Gastroesophageal sphincter (tissue), 4 donors: ENCODE measurements at regions not wholly inside any gene's neighbourhood (a gene's known extent, or its start where the extent isn't known, plus 50 kb on each side); places are given as distances from the start of the nearest gene placed in this dataset.

ENCODE experiments used
- ATAC-seq: fragments of 150-250 bp; one replicate; pipeline ENCODE4 v1.9.1; 2016; ENCODE audit warnings: mild to moderate bottlenecking, moderate library complexity
- H3K27ac ChIP-seq, 4 donors: fragments of 200-600 bp; sonication (generic) in 3 of 4; 1 replicate in 3 of 4; 2 replicates in 1 of 4; pipeline ENCODE4 v1.5.1; 2016 to 2019
- H3K27me3 ChIP-seq: fragments of 200-600 bp; sonication (generic); one replicate; pipeline ENCODE4 v1.5.1; 2019
- H3K36me3 ChIP-seq, 2 donors: fragments of 200-600 bp; sonication (generic); one replicate each; pipeline ENCODE4 v1.5.1; 2019; ENCODE audit warnings: control low read depth in 1 of 2
- H3K4me1 ChIP-seq, 3 donors: fragments of 200-600 bp; sonication (generic); 1 replicate in 2 of 3; 2 replicates in 1 of 3; pipeline ENCODE4 v1.5.1; 2016 to 2019; ENCODE audit warnings: control low read depth in 2 of 3
- H3K4me3 ChIP-seq, 2 donors: fragments of 200-600 bp; sonication (generic); one replicate each; pipeline ENCODE4 v1.5.1; 2019; ENCODE audit warnings: mild to moderate bottlenecking in 1 of 2, moderate library complexity in 1 of 2
- H3K9me3 ChIP-seq, 3 donors: fragments of 200-600 bp; sonication (generic); one replicate each; pipeline ENCODE4 v1.5.1; 2017 to 2019; ENCODE audit warnings: control low read depth in 2 of 3
- CTCF ChIP-seq, 4 experiments: fragments of 200-600 bp in 2 of 4; fragments of 450-650 bp in 2 of 4; sonication (generic) in 1 of 4; IDR thresholded peaks; one replicate each; pipeline ENCODE4 v1.5.1; 2017 to 2019; ENCODE audit warnings: antibody characterized with exemption in 4 of 4, mild to moderate bottlenecking in 2 of 4, moderate library complexity in 2 of 4
- EP300 ChIP-seq: sonication (generic); formaldehyde crosslinking; IDR thresholded peaks from one replicate; pipeline ENCODE4 v1.6.1; 2017; ENCODE audit warnings: antibody characterized with exemption, mild to moderate bottlenecking
- POLR2A ChIP-seq, 2 donors: fragments of 450-650 bp; IDR thresholded peaks; one replicate each; pipeline ENCODE4 v1.6.1; 2017; ENCODE audit warnings: antibody characterized with exemption in 2 of 2, mild to moderate bottlenecking in 2 of 2, moderate library complexity in 1 of 2
- POLR2AphosphoS5 ChIP-seq: sonication (generic); formaldehyde crosslinking; IDR thresholded peaks from one replicate; pipeline ENCODE4 v1.6.1; 2017; ENCODE audit warnings: antibody characterized with exemption
- WGBS, 2 donors: methylation state at CpG; one replicate each; pipeline ENCODE4 v1.1.5; 2018; ENCODE audit warnings: low coverage in 1 of 2; 5-methylcytosine and 5-hydroxymethylcytosine counted together

GRCh38 chr6:51467231-51467952, 620.0 kb downstream of the PKHD1 start:
- Histone ChIP-seq H3K27ac (no peak overlapping the region), H3K4me1 (no peaks in the 10 kb centered on the region), H3K9me3 (no peaks in the 10 kb centered on the region), H3K4me3 (no peak overlapping the region), H3K36me3 (no peaks in the 10 kb centered on the region), H3K27me3 (no peaks in the 10 kb centered on the region)
- TF ChIP-seq POLR2A (IDR thresholded peaks at IDR 0.05) = no peak
- no peak for TF ChIP-seq POLR2AphosphoS5
- no peak for TF ChIP-seq EP300
- no peak for TF ChIP-seq CTCF (IDR thresholded peaks at IDR 0.05)
- no peak for ATAC-seq
- WGBS, 2 donors = 39 to 61% methylated on average over 5 to 6 of the region's 6 CpGs

GRCh38 chr6:51468704-51469103, 618.7 kb downstream of the PKHD1 start:
- no peaks in the 10 kb centered on the region for H3K9me3 ChIP-seq
- WGBS, 2 donors = 62 to 92% methylated on average over 3 of the region's 3 CpGs
- no peak overlapping the region for H3K4me3 ChIP-seq
- H3K4me1 ChIP-seq = no peaks in the 10 kb centered on the region
- H3K36me3 ChIP-seq = no peaks in the 10 kb centered on the region
- no peak overlapping the region for H3K27ac ChIP-seq
- H3K27me3 ChIP-seq = no peaks in the 10 kb centered on the region
- TF ChIP-seq POLR2A (IDR thresholded peaks at IDR 0.05) = no peak
- ATAC-seq = no peak

GRCh38 chr6:51472745-51473487, 614.5 kb downstream of the PKHD1 start:
- 72 to 90% methylated on average over 4 to 5 of the region's 5 CpGs for WGBS, 2 donors
- H3K4me1 ChIP-seq = no peaks in the 10 kb centered on the region
- TF ChIP-seq POLR2A (IDR thresholded peaks at IDR 0.05) (no peak), POLR2AphosphoS5 (no peak), EP300 (no peak), CTCF (IDR thresholded peaks at IDR 0.05) (no peak)
- no peaks in the 10 kb centered on the region for H3K27me3 ChIP-seq
- no peak for ATAC-seq
- no peaks in the 10 kb centered on the region for H3K9me3 ChIP-seq
- no peak overlapping the region for H3K4me3 ChIP-seq
- no peak overlapping the region for H3K27ac ChIP-seq
- H3K36me3 ChIP-seq = no peaks in the 10 kb centered on the region

GRCh38 chr6:51474022-51474975, 613.1 kb downstream of the PKHD1 start:
- Histone ChIP-seq H3K36me3 (no peaks in the 10 kb centered on the region), H3K27me3 (no peaks in the 10 kb centered on the region), H3K4me1 (no peaks in the 10 kb centered on the region), H3K27ac (no peak overlapping the region), H3K4me3 (no peak overlapping the region), H3K9me3 (no peaks in the 10 kb centered on the region)
- ATAC-seq = no peak
- 17 to 55% methylated on average over 7 to 9 of the region's 9 CpGs for WGBS, 2 donors
- TF ChIP-seq CTCF (IDR thresholded peaks at IDR 0.05) (no peak), POLR2A (IDR thresholded peaks at IDR 0.05) (no peak), EP300 (no peak), POLR2AphosphoS5 (no peak)

GRCh38 chr6:51477711-51478311, 609.6 kb downstream of the PKHD1 start:
- H3K4me3 ChIP-seq = no peak overlapping the region
- 67 to 83% methylated on average over 8 of the region's 8 CpGs for WGBS, 2 donors
- TF ChIP-seq CTCF (IDR thresholded peaks at IDR 0.05) (no peak), POLR2A (IDR thresholded peaks at IDR 0.05) (no peak), POLR2AphosphoS5 (no peak), EP300 (no peak)

More at GRCh38 chr6:51477711-51478311, 609.6 kb downstream of the PKHD1 start:
- Histone ChIP-seq H3K36me3 (no peaks in the 10 kb centered on the region), H3K27me3 (no peaks in the 10 kb centered on the region), H3K27ac (no peak overlapping the region), H3K9me3 (no peaks in the 10 kb centered on the region), H3K4me1 (no peaks in the 10 kb centered on the region)
- ATAC-seq = no peak
